MM.1S (cell line): ENCODE measurements at regions not wholly inside any gene's neighbourhood (a gene's known extent, or its start where the extent isn't known, plus 50 kb on each side); places are given as distances from the start of the nearest gene placed in this dataset.

Experiments used
- DNase-seq: peaks from one replicate; pipeline ENCODE4 v3.0.0-alpha.2; 2015
- H2AFZ ChIP-seq: fragments of 300-600 bp; sonication (generic); 2 replicates; pipeline ENCODE4 v1.6.0; 2016; ENCODE audit warnings: antibody characterized with exemption, low read length
- H3F3A ChIP-seq: fragments of 300-600 bp; sonication (generic); 2 replicates; pipeline ENCODE4 v1.6.1; 2016; ENCODE audit warnings: mild to moderate bottlenecking, antibody characterized with exemption, low read length, moderate library complexity, mixed read lengths; ENCODE audit not compliant: insufficient read depth
- H3K27ac ChIP-seq: fragments of 300-600 bp; sonication (generic); 2 replicates; pipeline ENCODE4 v1.5.1; 2016; ENCODE audit warnings: mild to moderate bottlenecking, low read length
- H3K27me3 ChIP-seq: fragments of 300-600 bp; sonication (generic); replicated peaks from 2 replicates; pipeline ENCODE4 v1.6.0; 2016; ENCODE audit warnings: low read length; ENCODE audit not compliant: insufficient read depth
- H3K36me3 ChIP-seq: fragments of 300-600 bp; sonication (generic); replicated peaks from 2 replicates; pipeline ENCODE4 v1.6.1; 2016; ENCODE audit warnings: mild to moderate bottlenecking, low read length, mixed read lengths; ENCODE audit not compliant: insufficient read depth
- H3K4me1 ChIP-seq: fragments of 300-600 bp; sonication (generic); 2 replicates; pipeline ENCODE4 v1.6.1; 2016; ENCODE audit warnings: low read length, mixed read lengths
- H3K4me2 ChIP-seq: fragments of 300-600 bp; sonication (generic); 2 replicates; pipeline ENCODE4 v1.6.0; 2016; ENCODE audit warnings: low read depth, low read length
- H3K4me3 ChIP-seq: fragments of 300-600 bp; sonication (generic); 2 replicates; pipeline ENCODE4 v1.5.1; 2016; ENCODE audit warnings: low read length, mixed read lengths
- H3K79me2 ChIP-seq: fragments of 300-600 bp; sonication (generic); 2 replicates; pipeline ENCODE4 v1.6.1; 2016; ENCODE audit warnings: mixed run types, low read length, mixed read lengths
- H3K9ac ChIP-seq: fragments of 300-600 bp; sonication (generic); 2 replicates; pipeline ENCODE4 v1.6.1; 2016; ENCODE audit warnings: low read length, mixed read lengths
- H3K9me2 ChIP-seq: fragments of 300-600 bp; sonication (generic); replicated peaks from 2 replicates; pipeline ENCODE4 v1.6.1; 2016; ENCODE audit warnings: mild to moderate bottlenecking, low read length, mixed read lengths; ENCODE audit not compliant: insufficient read depth
- H3K9me3 ChIP-seq: fragments of 300-600 bp; sonication (generic); replicated peaks from 2 replicates; pipeline ENCODE4 v1.6.1; 2016; ENCODE audit warnings: mild to moderate bottlenecking, low read length, mixed read lengths; ENCODE audit not compliant: insufficient read depth
- H4K20me1 ChIP-seq: fragments of 300-600 bp; sonication (generic); 2 replicates; pipeline ENCODE4 v1.6.1; 2016; ENCODE audit warnings: mild to moderate bottlenecking, low read length, moderate library complexity, mixed read lengths; ENCODE audit not compliant: insufficient read depth
- EZH2 ChIP-seq: fragments of 300-600 bp; sonication (generic); optimal IDR thresholded peaks from 2 replicates; pipeline ENCODE3; 2017; ENCODE audit warnings: low read depth, mild to moderate bottlenecking, antibody characterized with exemption, low read length, mixed read lengths
- EZH2phosphoT487 ChIP-seq: fragments of 300-600 bp; sonication (generic); IDR thresholded peaks from 2 replicates; pipeline ENCODE4 v1.6.1; 2018; ENCODE audit warnings: antibody characterized with exemption, low read length
- TF ChIP-seq, protein P1 (sequence below): fragments of 300-600 bp; sonication (generic); IDR thresholded peaks from 2 replicates; pipeline ENCODE4 v1.5.1; 2016; ENCODE audit warnings: antibody characterized with exemption, low read length, mixed read lengths

DNA sequence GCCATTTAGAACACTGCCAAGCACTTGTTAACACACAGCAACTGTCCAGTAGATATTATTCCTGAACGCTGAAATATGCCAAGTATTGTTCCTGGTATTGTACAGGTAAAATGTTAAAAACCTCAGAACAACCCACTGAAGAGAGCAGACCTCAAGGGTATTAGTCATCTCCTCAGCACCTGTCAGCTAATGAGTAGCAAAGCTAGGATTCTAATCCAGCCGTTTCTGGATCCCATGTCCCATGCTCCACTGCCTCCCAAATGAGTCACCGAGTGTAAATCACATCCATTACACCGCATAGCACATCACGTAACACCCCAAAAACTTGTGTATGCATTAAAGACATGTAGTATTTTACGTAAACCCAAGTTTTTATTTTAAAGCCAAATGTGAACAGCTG lies 705.4 kb upstream of the TENM4 start:
- H3K36me3 ChIP-seq, result no peaks in the 10 kb centered on the region
- H3K79me2 ChIP-seq, result no peaks in the 10 kb centered on the region
- H2AFZ ChIP-seq, result no peak overlapping the region
- no peaks in the 10 kb centered on the region for H4K20me1 ChIP-seq
- H3K9me2 ChIP-seq, result no peaks in the 10 kb centered on the region
- H3K27ac ChIP-seq, result no peak overlapping the region
- no peaks in the 10 kb centered on the region for H3F3A ChIP-seq
- H3K27me3 ChIP-seq, result no peaks in the 10 kb centered on the region
- no peaks in the 10 kb centered on the region for H3K4me1 ChIP-seq
- H3K9me3 ChIP-seq, result no peaks in the 10 kb centered on the region
- no peak overlapping the region for H3K4me3 ChIP-seq
- DNase-seq, result no peak
- no peak overlapping the region for H3K4me2 ChIP-seq
- TF ChIP-seq, protein P1, sequence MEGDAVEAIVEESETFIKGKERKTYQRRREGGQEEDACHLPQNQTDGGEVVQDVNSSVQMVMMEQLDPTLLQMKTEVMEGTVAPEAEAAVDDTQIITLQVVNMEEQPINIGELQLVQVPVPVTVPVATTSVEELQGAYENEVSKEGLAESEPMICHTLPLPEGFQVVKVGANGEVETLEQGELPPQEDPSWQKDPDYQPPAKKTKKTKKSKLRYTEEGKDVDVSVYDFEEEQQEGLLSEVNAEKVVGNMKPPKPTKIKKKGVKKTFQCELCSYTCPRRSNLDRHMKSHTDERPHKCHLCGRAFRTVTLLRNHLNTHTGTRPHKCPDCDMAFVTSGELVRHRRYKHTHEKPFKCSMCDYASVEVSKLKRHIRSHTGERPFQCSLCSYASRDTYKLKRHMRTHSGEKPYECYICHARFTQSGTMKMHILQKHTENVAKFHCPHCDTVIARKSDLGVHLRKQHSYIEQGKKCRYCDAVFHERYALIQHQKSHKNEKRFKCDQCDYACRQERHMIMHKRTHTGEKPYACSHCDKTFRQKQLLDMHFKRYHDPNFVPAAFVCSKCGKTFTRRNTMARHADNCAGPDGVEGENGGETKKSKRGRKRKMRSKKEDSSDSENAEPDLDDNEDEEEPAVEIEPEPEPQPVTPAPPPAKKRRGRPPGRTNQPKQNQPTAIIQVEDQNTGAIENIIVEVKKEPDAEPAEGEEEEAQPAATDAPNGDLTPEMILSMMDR, result no peak
- TF ChIP-seq EZH2, result no peak
- no peak for TF ChIP-seq EZH2phosphoT487
- H3K9ac ChIP-seq, result no peak overlapping the region

DNA sequence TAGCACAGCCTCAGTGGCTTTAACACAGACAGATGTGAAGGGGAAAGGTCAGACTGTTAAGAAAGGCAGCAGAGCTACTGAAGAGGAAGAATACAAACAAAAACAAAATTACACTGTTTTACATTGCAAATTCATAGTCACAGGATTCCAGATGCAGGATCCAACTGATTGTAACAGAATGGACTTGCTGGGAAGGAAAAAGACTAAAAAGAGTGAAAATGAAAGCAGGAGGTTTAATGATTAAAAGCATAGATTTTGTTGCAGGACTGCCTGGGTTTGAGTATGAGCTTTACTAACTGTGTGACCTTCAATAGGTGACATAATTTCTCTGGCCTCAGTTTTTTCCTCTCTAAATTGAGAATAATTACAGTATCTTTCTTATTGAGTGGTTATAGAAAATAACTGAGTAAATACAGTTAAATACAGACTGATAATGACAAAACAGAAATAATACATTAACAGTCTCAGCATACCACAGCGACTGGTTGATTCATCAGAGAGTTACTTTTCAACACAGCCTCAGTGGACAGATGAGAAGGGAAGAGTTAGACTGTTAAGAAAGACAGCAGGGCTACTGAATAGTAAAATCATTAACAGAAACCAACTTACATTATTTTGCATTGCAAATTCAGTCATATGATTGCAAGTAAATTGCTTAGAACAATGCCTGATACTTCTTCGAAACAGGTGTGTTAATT lies 704.2 kb upstream of the TENM4 start:
- no peaks in the 10 kb centered on the region for H3K4me1 ChIP-seq
- no peaks in the 10 kb centered on the region for H3K9me3 ChIP-seq
- H2AFZ ChIP-seq, result no peak overlapping the region
- H4K20me1 ChIP-seq, result no peaks in the 10 kb centered on the region
- no peaks in the 10 kb centered on the region for H3K27me3 ChIP-seq
- no peak overlapping the region for H3K9ac ChIP-seq
- TF ChIP-seq EZH2phosphoT487, result no peak
- TF ChIP-seq EZH2, result no peak
- TF ChIP-seq, protein P1, result no peak
- no peak for DNase-seq
- H3K36me3 ChIP-seq, result no peaks in the 10 kb centered on the region
- no peaks in the 10 kb centered on the region for H3F3A ChIP-seq
- H3K9me2 ChIP-seq, result no peaks in the 10 kb centered on the region
- H3K79me2 ChIP-seq, result no peaks in the 10 kb centered on the region
- no peak overlapping the region for H3K4me3 ChIP-seq
- no peak overlapping the region for H3K27ac ChIP-seq
- no peak overlapping the region for H3K4me2 ChIP-seq

DNA sequence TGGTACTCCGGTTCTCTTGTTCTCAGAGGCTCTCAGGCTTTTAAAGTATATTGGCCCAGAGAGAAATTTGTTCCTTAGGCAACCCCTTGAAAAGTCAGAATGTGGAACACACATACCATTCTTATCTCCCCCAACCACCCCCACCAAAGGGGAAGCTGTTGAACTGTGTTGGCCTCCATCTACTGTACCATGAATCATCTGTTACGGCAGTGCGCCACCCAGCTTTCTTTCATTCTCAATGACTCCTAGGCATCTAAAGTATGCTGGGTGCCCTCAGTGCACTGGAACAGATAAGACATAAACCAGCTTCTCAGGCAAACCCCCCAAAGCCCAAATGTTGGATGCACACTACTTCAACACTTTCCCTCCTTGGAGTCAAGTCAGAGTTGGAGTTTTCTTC lies 696.2 kb upstream of the TENM4 start:
- TF ChIP-seq EZH2phosphoT487 (no peak), EZH2 (no peak)
- TF ChIP-seq, protein P1, result no peak

More for the DNA sequence above, 696.2 kb upstream of the TENM4 start:
- Histone ChIP-seq H4K20me1 (no peaks in the 10 kb centered on the region), H2AFZ (no peak overlapping the region), H3K9me2 (no peaks in the 10 kb centered on the region), H3K36me3 (no peaks in the 10 kb centered on the region), H3K9me3 (no peaks in the 10 kb centered on the region), H3K79me2 (no peaks in the 10 kb centered on the region), H3K4me3 (no peak overlapping the region), H3K27ac (no peak overlapping the region), H3K4me1 (no peaks in the 10 kb centered on the region), H3K4me2 (no peak overlapping the region), H3K9ac (no peak overlapping the region), H3F3A (no peaks in the 10 kb centered on the region), H3K27me3 (no peaks in the 10 kb centered on the region)
- DNase-seq, result no peak
